C4-2B (cell line): ENCODE measurements at regions not wholly inside any gene's neighbourhood (a gene's known extent, or its start where the extent isn't known, plus 50 kb on each side); places are given as distances from the start of the nearest gene placed in this dataset.

Experiments used
- ZFX ChIP-seq: fragments of 450-650 bp; IDR thresholded peaks from 2 replicates; pipeline ENCODE4 v1.6.1; 2017
- TF ChIP-seq, protein P1 (sequence below): fragments of 450-650 bp; conservative IDR thresholded peaks from 2 replicates; pipeline ENCODE4 v1.5.1; 2017; ENCODE audit warnings: mild to moderate bottlenecking

DNA sequence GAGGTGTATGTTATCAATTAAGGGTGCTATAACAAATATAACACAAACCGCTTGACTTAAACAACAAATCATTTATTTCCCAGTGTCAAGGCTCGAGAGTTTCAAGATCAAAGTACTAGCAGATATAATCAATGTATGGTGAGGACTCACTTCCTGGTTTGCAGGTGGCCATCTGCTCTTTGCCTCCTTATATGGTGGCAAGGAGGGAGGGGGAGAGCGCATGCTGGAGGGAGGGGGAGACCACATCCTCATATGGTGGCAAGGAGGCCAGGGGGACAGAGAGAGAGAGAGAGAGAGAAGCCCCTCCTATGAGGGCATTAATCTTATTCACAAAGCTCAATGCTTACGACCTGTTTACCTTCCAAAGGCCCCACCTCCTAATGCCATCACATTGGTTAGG lies 372.3 kb upstream of the SPOCK3 start:
- TF ChIP-seq, protein P1, sequence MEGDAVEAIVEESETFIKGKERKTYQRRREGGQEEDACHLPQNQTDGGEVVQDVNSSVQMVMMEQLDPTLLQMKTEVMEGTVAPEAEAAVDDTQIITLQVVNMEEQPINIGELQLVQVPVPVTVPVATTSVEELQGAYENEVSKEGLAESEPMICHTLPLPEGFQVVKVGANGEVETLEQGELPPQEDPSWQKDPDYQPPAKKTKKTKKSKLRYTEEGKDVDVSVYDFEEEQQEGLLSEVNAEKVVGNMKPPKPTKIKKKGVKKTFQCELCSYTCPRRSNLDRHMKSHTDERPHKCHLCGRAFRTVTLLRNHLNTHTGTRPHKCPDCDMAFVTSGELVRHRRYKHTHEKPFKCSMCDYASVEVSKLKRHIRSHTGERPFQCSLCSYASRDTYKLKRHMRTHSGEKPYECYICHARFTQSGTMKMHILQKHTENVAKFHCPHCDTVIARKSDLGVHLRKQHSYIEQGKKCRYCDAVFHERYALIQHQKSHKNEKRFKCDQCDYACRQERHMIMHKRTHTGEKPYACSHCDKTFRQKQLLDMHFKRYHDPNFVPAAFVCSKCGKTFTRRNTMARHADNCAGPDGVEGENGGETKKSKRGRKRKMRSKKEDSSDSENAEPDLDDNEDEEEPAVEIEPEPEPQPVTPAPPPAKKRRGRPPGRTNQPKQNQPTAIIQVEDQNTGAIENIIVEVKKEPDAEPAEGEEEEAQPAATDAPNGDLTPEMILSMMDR: no peak
- no peak for TF ChIP-seq ZFX
